NCI-H345 (cell line): ENCODE measurements at regions not wholly inside any gene's neighbourhood (a gene's known extent, or its start where the extent isn't known, plus 50 kb on each side); places are given as distances from the start of the nearest gene placed in this dataset.

ENCODE experiments used
- DNase-seq: peaks from one replicate; lab custom pipeline; 2025; lab: John Stamatoyannopoulos, UW

GRCh38 chr6:121499666-121500065, 64.2 kb downstream of the GJA1 start:
- no peak for DNase-seq

GRCh38 chr6:121503589-121503991, 68.1 kb downstream of the GJA1 start:
- DNase-seq: no peak

GRCh38 chr6:121504227-121504626, 68.8 kb downstream of the GJA1 start:
- no peak for DNase-seq

GRCh38 chr6:121505284-121505683, 69.8 kb downstream of the GJA1 start:
- no peak for DNase-seq

- no peak for DNase-seq
These were observed 71.6 kb downstream of the GJA1 start for GRCh38 chr6:121506761-121507754.

- no peak for DNase-seq
These were observed 75.2 kb downstream of the GJA1 start for GRCh38 chr6:121510568-121511177.

GRCh38 chr6:121515630-121516265, 80.3 kb downstream of the GJA1 start:
- no peak for DNase-seq

GRCh38 chr6:121516331-121516730, 80.9 kb downstream of the GJA1 start:
- no peak for DNase-seq

- DNase-seq: no peak
These were observed 85.1 kb downstream of the GJA1 start for GRCh38 chr6:121520337-121521163.

- DNase-seq: no peak
These were observed 85.7 kb downstream of the GJA1 start for GRCh38 chr6:121521164-121521555.

- no peak for DNase-seq
These were observed 86.8 kb downstream of the GJA1 start for GRCh38 chr6:121522265-121522664.

- DNase-seq: no peak
These were observed 87.4 kb downstream of the GJA1 start for GRCh38 chr6:121522771-121523386.

- DNase-seq: no peak
These were observed 88.2 kb downstream of the GJA1 start for GRCh38 chr6:121523628-121524027.

- DNase-seq: no peak
These were observed 90.8 kb downstream of the GJA1 start for GRCh38 chr6:121526282-121526681.

GRCh38 chr6:121531658-121532169, 96.3 kb downstream of the GJA1 start:
- DNase-seq: no peak

- no peak for DNase-seq
These were observed 97.9 kb downstream of the GJA1 start for GRCh38 chr6:121533321-121533841.

GRCh38 chr6:121535777-121536176, 100.3 kb downstream of the GJA1 start:
- no peak for DNase-seq

- DNase-seq: no peak
These were observed 100.9 kb downstream of the GJA1 start for GRCh38 chr6:121536345-121536744.

- DNase-seq: no peak
These were observed 104.0 kb downstream of the GJA1 start for GRCh38 chr6:121539439-121539838.

- no peak for DNase-seq
These were observed 104.8 kb downstream of the GJA1 start for GRCh38 chr6:121540210-121540609.

GRCh38 chr6:121544691-121545090, 109.2 kb downstream of the GJA1 start:
- no peak for DNase-seq
